WERI-Rb-1 (cell line): ENCODE measurements at regions not wholly inside any gene's neighbourhood (a gene's known extent, or its start where the extent isn't known, plus 50 kb on each side); places are given as distances from the start of the nearest gene placed in this dataset.
"Not testable (repeated sequence)": the region's sequence is repeated elsewhere in the genome, so short reads cannot be mapped to it uniquely, and the experiment has no call there.

Experiments used
- DNase-seq: peaks from one replicate; pipeline ENCODE4 v3.0.0-alpha.2; 2020
- H3K27ac ChIP-seq: fragments of 250-450 bp; sonication (Bioruptor Pico); 2 replicates; pipeline ENCODE4 v1.5.1; 2020; ENCODE audit warnings: mild to moderate bottlenecking, moderate library complexity
- H3K27me3 ChIP-seq: fragments of 250-450 bp; sonication (Bioruptor Pico); 2 replicates; pipeline ENCODE4 v1.5.1; 2021; ENCODE audit warnings: mild to moderate bottlenecking, low read depth, moderate library complexity; ENCODE audit not compliant: insufficient read depth, severe bottlenecking
- H3K36me3 ChIP-seq: fragments of 250-450 bp; sonication (Bioruptor Pico); 2 replicates; pipeline ENCODE4 v1.5.1; 2020; ENCODE audit warnings: mild to moderate bottlenecking, moderate library complexity
- H3K4me3 ChIP-seq: 2 replicates; pipeline ENCODE4 v1.5.1; 2011; ENCODE audit warnings: low read depth, mild to moderate bottlenecking, control low read depth, low read length
- H3K9me3 ChIP-seq: fragments of 250-450 bp; sonication (Bioruptor Pico); 2 replicates; pipeline ENCODE4 v1.5.1; 2021; ENCODE audit warnings: mild to moderate bottlenecking, moderate library complexity; ENCODE audit not compliant: severe bottlenecking
- CTCF ChIP-seq: IDR thresholded peaks from 2 replicates; pipeline ENCODE4 v1.5.1; 2011; ENCODE audit warnings: low read depth, mild to moderate bottlenecking, control low read depth, inconsistent platforms, low read length

DNA sequence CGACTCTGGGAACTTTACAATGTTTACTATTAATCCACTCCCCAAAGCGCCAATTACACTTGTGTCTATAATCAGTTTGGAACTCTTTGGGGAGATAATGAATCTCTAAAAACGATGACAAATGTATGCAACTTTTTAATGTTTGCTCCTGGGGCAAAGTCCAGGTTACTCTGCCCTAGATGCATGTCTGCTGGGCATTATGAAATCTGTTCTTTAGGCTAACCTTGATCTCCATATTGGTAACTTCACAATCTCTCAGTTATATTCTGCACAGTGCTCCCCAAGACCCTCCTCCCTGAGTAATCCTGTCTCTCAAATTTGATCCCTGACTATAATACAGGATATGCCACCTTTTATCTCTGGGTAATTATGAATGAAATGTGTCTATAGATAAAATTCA, 152.2 kb upstream of the TRPM3 start:
- Histone ChIP-seq H3K9me3 (no peaks in the 10 kb centered on the region), H3K27me3 (no peaks in the 10 kb centered on the region), H3K4me3 (no peak overlapping the region), H3K36me3 (no peaks in the 10 kb centered on the region), H3K27ac (no peak overlapping the region)
- no peak for DNase-seq
- TF ChIP-seq CTCF: no peak

DNA sequence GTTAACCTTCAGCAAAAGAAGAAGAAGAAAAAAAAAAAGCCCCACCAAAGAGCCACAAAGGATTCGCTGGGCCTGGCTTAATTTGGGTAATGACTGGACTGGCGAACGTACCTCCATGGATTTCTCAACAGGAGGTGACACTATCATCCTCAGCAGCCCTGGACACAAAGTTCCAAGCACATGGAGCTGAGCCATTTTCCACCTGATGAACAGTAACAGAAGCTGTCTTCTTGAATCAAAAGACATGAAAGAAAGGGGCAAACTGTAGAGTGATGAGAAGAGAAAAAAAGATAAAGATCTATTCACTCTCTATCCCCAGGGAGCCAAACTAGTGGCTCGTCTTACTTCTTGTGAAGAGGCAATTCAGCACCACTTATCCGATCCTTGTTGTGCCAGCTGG, 150.2 kb upstream of the TRPM3 start:
- DNase-seq: no peak
- H3K4me3 ChIP-seq: no peak overlapping the region
- H3K36me3 ChIP-seq: no peaks in the 10 kb centered on the region
- TF ChIP-seq CTCF: no peak
- H3K27me3 ChIP-seq: no peaks in the 10 kb centered on the region
- no peaks in the 10 kb centered on the region for H3K9me3 ChIP-seq
- H3K27ac ChIP-seq: no peak overlapping the region

- no peak overlapping the region for H3K4me3 ChIP-seq
- no peak for TF ChIP-seq CTCF
- no peaks in the 10 kb centered on the region for H3K27me3 ChIP-seq
- no peaks in the 10 kb centered on the region for H3K36me3 ChIP-seq
- H3K27ac ChIP-seq: no peak overlapping the region
- no peaks in the 10 kb centered on the region for H3K9me3 ChIP-seq
- no peak for DNase-seq
Observed at GRCh38 chr9:71270554-71270953, 149.1 kb upstream of the TRPM3 start.

DNA sequence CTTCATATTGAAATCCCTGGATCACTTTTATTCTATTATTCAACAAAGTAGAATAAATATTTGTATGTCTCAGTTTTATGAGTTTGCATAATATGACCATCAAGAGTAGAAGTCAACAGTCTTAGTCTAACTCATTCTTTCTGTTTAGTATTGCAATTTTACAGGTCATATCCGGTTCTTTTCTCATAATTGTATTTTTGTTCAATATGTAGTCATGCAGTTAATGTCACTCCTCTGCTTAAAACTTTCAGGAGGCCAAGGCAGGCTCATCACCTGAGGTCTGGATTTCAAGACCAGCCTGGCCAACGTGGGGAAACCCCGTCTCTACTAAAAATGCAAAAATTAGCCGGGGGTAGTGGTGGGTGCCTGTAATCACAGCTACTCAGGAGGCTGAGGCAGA, 148.4 kb upstream of the TRPM3 start:
- H3K27ac ChIP-seq: no peak overlapping the region
- no peak for DNase-seq
- no peak overlapping the region for H3K4me3 ChIP-seq
- TF ChIP-seq CTCF: no peak
- H3K36me3 ChIP-seq: no peaks in the 10 kb centered on the region
- no peaks in the 10 kb centered on the region for H3K9me3 ChIP-seq
- no peaks in the 10 kb centered on the region for H3K27me3 ChIP-seq

DNA sequence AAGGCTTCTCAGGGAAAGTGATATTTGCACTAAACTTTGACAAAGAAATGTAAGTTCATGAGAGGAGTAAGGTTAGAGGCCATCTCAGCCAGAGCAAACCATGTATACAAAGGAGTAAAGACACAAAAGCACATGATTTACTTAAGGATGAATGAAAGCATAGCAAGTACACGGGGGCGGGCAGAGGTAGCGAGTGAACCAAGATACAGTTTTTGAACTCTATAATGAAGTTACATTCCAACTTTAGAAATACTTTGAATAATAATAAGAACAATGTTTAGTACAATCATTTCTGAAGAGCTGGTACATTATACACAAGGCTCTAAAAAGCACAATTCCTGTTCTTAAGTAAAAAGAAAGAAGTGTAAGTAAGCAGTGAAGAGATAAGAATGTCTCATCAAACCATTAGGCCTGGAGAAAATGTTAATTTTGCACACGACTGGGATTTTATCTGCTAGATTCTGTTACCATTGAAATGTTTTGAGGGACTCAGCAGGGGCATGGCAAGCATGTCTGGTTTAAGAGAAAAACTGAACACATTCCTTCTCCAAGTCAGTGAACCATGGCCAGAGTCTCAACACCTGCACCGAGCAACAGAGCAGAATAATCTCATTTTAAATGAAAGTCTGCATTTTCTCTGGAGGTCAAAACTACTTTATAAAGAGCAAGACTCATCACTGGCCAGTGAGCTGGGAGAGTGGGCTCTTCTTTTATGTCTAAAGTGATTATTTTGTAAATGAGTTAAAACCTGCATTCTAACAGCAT, 147.6 kb upstream of the TRPM3 start:
- DNase-seq: no peak
- no peaks in the 10 kb centered on the region for H3K9me3 ChIP-seq
- TF ChIP-seq CTCF: no peak
- H3K4me3 ChIP-seq: no peak overlapping the region
- H3K36me3 ChIP-seq: no peaks in the 10 kb centered on the region
- no peak overlapping the region for H3K27ac ChIP-seq
- H3K27me3 ChIP-seq: no peaks in the 10 kb centered on the region

GRCh38 chr9:71263451-71263850, 142.0 kb upstream of the TRPM3 start:
- H3K9me3 ChIP-seq: peaks cover 2% of the 10 kb centered on the region
- H3K36me3 ChIP-seq: no peaks in the 10 kb centered on the region
- no peak overlapping the region for H3K27ac ChIP-seq
- DNase-seq: no peak
- TF ChIP-seq CTCF: no peak
- no peak overlapping the region for H3K4me3 ChIP-seq
- no peaks in the 10 kb centered on the region for H3K27me3 ChIP-seq

- not testable (repeated sequence) for DNase-seq, H3K4me3 ChIP-seq, H3K27ac ChIP-seq, H3K27me3 ChIP-seq, H3K9me3 ChIP-seq, H3K36me3 ChIP-seq
Observed at GRCh38 chr9:71260419-71260818, 139.0 kb upstream of the TRPM3 start.
